H1 (cell line): ENCODE measurements at regions not wholly inside any gene's neighbourhood (a gene's known extent, or its start where the extent isn't known, plus 50 kb on each side); places are given as distances from the start of the nearest gene placed in this dataset.

Source experiments
- CREB1 ChIP-seq: IDR thresholded peaks from 2 replicates; pipeline ENCODE4 v1.6.1; 2012; ENCODE audit warnings: inconsistent platforms
- CTCF ChIP-seq, 3 experiments: IDR thresholded peaks; 1 replicate in 2 of 3; 2 replicates in 1 of 3; pipeline versions ENCODE4 v1.5.1 to v1.6.1; 2011; ENCODE audit warnings: low read length in 3 of 3, mild to moderate bottlenecking in 3 of 3, inconsistent platforms in 2 of 3, low read depth in 1 of 3, moderate library complexity in 1 of 3; ENCODE audit not compliant: insufficient read depth in 1 of 3; ENCODE audit errors: control extremely low read depth in 1 of 3
- KDM1A ChIP-seq: fragments of 200-600, 300-600 bp; sonication (generic); IDR thresholded peaks from 2 replicates; pipeline ENCODE4 v1.7.1; 2016; ENCODE audit warnings: mild to moderate bottlenecking, low read length, borderline replicate concordance
- POLR2AphosphoS5 ChIP-seq: IDR thresholded peaks from 2 replicates; pipeline ENCODE4 v1.6.1; 2011; ENCODE audit warnings: low read depth, low read length

GRCh38 chrX:3192835-3193234 lies 151.6 kb downstream of the ARSF start:
- TF ChIP-seq CREB1 (no peak), CTCF (IDR thresholded peaks at IDR 0.05; ENCODE audit: control extremely low read depth in 1 of 3, insufficient read depth in 1 of 3, low read depth in 1 of 3, low read length in 3 of 3) (no peak), POLR2AphosphoS5 (no peak), KDM1A (no peak)
